IPS-18a (cell line): ENCODE measurements at regions not wholly inside any gene's neighbourhood (a gene's known extent, or its start where the extent isn't known, plus 50 kb on each side); places are given as distances from the start of the nearest gene placed in this dataset.

ENCODE experiments used
- H3K27ac ChIP-seq: one replicate; pipeline ENCODE4 v1.5.1; 2013; ENCODE audit warnings: low read length
- H3K27me3 ChIP-seq: one replicate; pipeline ENCODE4 v1.6.1; 2013; ENCODE audit warnings: mild to moderate bottlenecking, low read length; ENCODE audit not compliant: control insufficient read depth, insufficient read depth
- H3K36me3 ChIP-seq: one replicate; pipeline ENCODE4 v1.6.1; 2013; ENCODE audit warnings: low read depth, low read length; ENCODE audit not compliant: control insufficient read depth
- H3K4me1 ChIP-seq: one replicate; pipeline ENCODE4 v1.6.1; 2013; ENCODE audit warnings: low read depth, low read length; ENCODE audit not compliant: control insufficient read depth
- H3K4me3 ChIP-seq: one replicate; pipeline ENCODE4 v1.5.1; 2013; ENCODE audit warnings: low read length
- H3K9ac ChIP-seq: one replicate; pipeline ENCODE4 v1.6.1; 2013; ENCODE audit warnings: mild to moderate bottlenecking, low read length, moderate library complexity
- H3K9me3 ChIP-seq: one replicate; pipeline ENCODE4 v1.6.1; 2013; ENCODE audit warnings: low read depth, low read length; ENCODE audit not compliant: control insufficient read depth

DNA sequence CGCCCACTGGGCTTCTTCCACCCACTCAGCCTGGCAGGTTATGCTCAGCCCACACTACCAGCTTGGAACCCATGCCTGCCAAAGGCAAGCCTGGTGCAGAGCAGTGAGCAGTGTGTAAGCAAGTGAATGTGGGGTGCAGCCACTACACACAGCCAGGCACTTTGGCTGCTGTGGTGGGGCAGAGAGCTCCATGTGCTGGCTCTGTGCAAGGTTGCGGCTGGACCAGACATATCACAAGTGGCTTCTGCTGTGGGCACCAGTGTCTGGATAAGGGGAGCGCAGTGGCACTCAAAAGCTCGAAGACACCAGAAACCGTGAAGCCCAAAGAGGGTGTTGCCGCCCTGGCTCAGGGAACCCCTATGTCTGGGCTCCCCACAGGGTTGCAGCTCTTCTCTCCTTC is 563.7 kb downstream of the SI start:
- no peaks in the 10 kb centered on the region for H3K9me3 ChIP-seq
- H3K4me1 ChIP-seq, result no peaks in the 10 kb centered on the region
- no peaks in the 10 kb centered on the region for H3K27me3 ChIP-seq

DNA sequence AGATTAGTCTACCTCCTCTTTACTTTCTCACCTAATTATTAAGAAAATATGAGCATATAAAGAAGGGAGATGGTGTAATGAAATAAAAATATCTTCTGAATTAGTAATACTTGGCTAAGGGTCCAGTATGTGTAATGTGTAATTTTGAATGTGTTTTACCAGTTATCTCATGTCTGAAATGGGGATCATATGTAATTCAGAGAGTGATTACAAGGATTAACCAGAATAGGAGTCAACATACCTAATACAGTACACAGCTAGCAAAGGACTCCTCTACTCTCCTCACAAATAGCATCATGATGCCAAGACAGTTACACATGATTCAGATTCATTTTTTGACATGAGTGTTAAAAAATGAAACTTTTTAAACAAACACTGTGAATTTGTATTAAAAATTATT is 570.4 kb downstream of the SI start:
- Histone ChIP-seq H3K9me3 (no peaks in the 10 kb centered on the region), H3K4me3 (no peak overlapping the region), H3K36me3 (no peaks in the 10 kb centered on the region), H3K27ac (no peak overlapping the region), H3K27me3 (no peaks in the 10 kb centered on the region), H3K9ac (no peak overlapping the region), H3K4me1 (no peaks in the 10 kb centered on the region)

More for the DNA sequence above, 563.7 kb downstream of the SI start:
- Histone ChIP-seq H3K9ac (no peak overlapping the region), H3K27ac (no peak overlapping the region), H3K4me3 (no peak overlapping the region), H3K36me3 (no peaks in the 10 kb centered on the region)

DNA sequence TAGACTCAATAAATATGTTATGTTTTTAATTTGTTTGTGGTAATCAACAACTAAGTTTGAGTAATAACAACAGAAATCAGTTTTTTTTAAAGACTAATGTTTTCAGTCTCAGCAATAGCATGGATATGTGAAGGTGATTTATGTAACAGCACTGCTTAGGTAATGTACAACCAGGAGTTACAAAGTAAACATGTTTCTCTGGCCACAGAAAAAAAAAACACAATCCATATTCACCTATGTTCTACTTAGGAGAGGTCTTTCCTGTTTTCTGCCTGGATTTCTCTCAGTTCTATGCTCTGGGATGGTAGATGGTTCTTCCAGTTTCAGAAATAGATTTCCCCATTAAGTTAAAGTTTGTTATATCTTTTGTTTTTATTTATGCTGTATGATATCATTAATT is 579.4 kb downstream of the SI start:
- Histone ChIP-seq H3K4me1 (no peaks in the 10 kb centered on the region), H3K27ac (no peak overlapping the region), H3K36me3 (no peaks in the 10 kb centered on the region), H3K4me3 (no peak overlapping the region), H3K27me3 (no peaks in the 10 kb centered on the region), H3K9ac (no peak overlapping the region), H3K9me3 (no peaks in the 10 kb centered on the region)

DNA sequence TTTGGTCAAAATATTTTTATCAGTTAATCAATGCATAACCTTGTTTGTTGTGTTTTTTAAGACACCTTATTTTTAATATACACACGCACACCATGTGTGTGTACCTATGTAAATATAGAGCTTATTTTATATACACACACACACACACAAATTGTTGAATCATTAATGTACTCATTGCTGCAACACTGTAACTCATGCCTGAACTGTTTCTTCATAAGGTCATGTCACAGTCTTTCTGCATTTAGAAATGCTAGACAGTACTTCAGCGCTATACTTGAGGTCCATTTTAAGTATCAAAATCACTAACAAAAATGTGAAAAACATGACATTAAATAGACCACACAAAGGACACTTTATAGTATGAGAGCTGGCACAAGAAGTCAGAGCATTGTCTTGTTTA is 589.4 kb downstream of the SI start:
- Histone ChIP-seq H3K27ac (no peak overlapping the region), H3K4me3 (no peak overlapping the region), H3K9me3 (no peaks in the 10 kb centered on the region), H3K36me3 (no peaks in the 10 kb centered on the region), H3K4me1 (no peaks in the 10 kb centered on the region), H3K27me3 (no peaks in the 10 kb centered on the region), H3K9ac (no peak overlapping the region)

DNA sequence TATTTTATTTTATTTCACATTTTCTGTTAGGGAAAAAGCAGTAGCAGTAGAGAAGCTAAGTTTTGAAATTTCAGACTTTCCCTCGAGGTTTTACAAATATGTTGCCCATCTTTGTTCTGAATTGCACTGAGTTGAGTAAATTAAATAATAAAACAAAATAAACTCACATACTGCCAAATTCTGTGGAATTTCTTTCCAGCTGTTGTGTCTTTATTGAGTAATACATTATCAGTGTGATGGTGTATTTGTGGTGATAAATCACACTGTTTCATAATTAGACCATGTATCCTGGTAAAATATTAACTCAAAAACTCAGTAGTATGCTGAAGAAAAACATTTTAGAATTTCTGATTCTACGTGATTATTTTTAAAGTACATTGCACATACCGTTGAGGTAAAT is 592.1 kb downstream of the SI start:
- Histone ChIP-seq H3K27ac (no peak overlapping the region), H3K9ac (no peak overlapping the region), H3K36me3 (no peaks in the 10 kb centered on the region), H3K27me3 (no peaks in the 10 kb centered on the region), H3K4me3 (no peak overlapping the region), H3K9me3 (no peaks in the 10 kb centered on the region), H3K4me1 (no peaks in the 10 kb centered on the region)

DNA sequence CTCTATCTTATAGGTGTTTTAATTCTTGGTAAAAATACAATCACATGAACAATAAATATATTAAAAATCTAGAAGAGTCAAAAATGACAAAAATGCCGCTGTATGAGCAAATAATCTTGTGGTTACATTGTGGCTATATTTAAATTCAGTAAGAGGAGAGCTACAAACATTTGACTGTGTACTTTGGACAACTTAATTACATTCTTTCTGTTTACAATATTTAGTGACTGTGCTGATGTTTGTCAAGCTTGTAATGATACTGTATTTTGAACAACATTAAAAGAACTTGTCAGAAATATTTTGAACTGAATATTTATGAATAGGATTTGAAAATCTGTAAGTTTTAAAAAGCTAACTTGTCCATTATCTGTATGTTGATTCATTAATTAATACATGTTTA is 598.3 kb downstream of the SI start:
- H3K36me3 ChIP-seq, result no peaks in the 10 kb centered on the region

DNA sequence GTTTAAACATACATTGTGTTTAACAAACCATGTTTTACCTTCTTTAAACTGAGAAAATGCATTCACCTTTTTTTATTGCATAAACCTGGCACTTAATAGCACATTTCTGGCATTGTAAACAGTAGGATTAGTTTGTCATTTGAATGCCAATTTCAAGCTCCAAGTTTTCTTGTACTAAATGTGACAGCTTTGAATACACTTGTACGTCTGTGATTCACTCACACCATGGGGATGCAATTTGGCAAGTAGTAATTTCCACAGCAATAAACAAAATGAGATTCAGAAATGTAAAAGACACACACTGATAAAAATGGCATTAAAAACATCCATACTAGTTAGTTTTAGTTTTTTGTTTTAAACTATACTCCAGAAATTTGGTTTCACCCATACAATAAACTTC is 598.9 kb downstream of the SI start:
- H3K9me3 ChIP-seq, result no peaks in the 10 kb centered on the region
- no peak overlapping the region for H3K4me3 ChIP-seq
- no peak overlapping the region for H3K27ac ChIP-seq
- no peaks in the 10 kb centered on the region for H3K36me3 ChIP-seq
- H3K4me1 ChIP-seq, result no peaks in the 10 kb centered on the region
- H3K27me3 ChIP-seq, result no peaks in the 10 kb centered on the region
- H3K9ac ChIP-seq, result no peak overlapping the region

More for the DNA sequence above, 598.3 kb downstream of the SI start:
- H3K27ac ChIP-seq, result no peak overlapping the region
- no peaks in the 10 kb centered on the region for H3K27me3 ChIP-seq
- no peak overlapping the region for H3K4me3 ChIP-seq
- H3K4me1 ChIP-seq, result no peaks in the 10 kb centered on the region
- no peak overlapping the region for H3K9ac ChIP-seq
- H3K9me3 ChIP-seq, result no peaks in the 10 kb centered on the region

DNA sequence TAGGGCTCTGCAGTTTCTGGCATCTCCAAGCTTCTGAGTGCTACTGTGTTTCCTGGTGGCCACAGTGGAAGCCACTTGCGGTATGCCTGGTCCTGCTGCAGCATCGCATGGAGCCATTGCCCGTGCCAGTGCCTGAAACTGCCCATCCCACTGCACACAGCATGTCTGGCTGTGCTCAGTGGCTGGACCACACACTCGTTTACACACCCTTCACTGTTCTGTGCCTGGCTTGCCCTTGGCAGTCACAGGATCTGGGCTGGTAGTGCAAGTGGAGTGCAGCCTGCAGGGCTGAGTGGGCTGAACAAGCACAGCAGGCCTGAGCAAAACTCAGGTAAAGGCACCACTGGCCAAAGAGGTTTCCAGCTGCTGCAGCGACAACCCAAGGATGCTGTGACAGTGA is 600.0 kb downstream of the SI start:
- no peaks in the 10 kb centered on the region for H3K27me3 ChIP-seq
- no peak overlapping the region for H3K9ac ChIP-seq
- no peaks in the 10 kb centered on the region for H3K36me3 ChIP-seq
- no peaks in the 10 kb centered on the region for H3K9me3 ChIP-seq
- H3K4me3 ChIP-seq, result no peak overlapping the region
- H3K4me1 ChIP-seq, result no peaks in the 10 kb centered on the region
- no peak overlapping the region for H3K27ac ChIP-seq

DNA sequence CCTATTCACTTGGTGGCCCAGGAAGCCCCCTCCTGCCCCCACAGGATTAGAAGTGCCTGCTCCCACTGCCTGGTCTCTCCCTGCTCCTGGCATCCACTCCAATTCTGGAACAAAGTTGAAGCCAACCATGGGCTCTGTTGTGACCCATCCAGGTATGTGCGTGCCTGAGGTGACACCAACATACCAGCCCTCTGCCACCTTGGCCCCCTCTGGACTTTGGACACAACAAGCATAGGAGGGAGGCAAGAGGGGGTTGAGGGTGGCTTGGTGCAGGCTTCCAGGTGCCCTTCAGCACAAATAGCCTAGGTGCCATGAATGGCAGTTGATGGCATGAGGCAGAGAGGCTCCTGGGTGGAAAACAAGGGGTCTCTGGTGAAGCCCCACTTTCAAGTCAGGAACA is 600.9 kb downstream of the SI start:
- no peak overlapping the region for H3K27ac ChIP-seq
- no peaks in the 10 kb centered on the region for H3K27me3 ChIP-seq
- H3K36me3 ChIP-seq, result no peaks in the 10 kb centered on the region
- no peaks in the 10 kb centered on the region for H3K4me1 ChIP-seq
- H3K4me3 ChIP-seq, result no peak overlapping the region
- no peak overlapping the region for H3K9ac ChIP-seq
- H3K9me3 ChIP-seq, result no peaks in the 10 kb centered on the region

DNA sequence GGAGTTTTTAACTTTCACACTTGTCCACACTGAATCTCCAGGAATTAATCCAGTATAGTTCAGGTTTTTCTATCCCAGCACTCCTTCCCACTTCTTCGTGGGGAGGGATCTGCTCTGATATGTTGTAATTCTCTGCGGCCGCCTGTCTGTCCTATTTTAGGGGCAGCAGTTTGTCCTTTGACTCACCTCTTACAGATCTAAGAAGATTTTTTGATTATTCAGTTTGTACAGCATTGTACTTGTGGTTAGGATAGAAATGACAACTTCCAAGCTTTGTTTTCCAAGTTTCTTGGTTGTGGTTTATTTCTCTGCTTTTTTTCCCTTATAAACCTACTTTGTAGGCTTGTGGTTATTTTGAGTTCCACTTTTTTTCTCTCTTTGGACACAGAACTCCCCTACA is 601.7 kb downstream of the SI start:
- Histone ChIP-seq H3K4me3 (no peak overlapping the region), H3K27me3 (no peaks in the 10 kb centered on the region), H3K9me3 (no peaks in the 10 kb centered on the region), H3K9ac (no peak overlapping the region), H3K4me1 (no peaks in the 10 kb centered on the region), H3K36me3 (no peaks in the 10 kb centered on the region), H3K27ac (no peak overlapping the region)

DNA sequence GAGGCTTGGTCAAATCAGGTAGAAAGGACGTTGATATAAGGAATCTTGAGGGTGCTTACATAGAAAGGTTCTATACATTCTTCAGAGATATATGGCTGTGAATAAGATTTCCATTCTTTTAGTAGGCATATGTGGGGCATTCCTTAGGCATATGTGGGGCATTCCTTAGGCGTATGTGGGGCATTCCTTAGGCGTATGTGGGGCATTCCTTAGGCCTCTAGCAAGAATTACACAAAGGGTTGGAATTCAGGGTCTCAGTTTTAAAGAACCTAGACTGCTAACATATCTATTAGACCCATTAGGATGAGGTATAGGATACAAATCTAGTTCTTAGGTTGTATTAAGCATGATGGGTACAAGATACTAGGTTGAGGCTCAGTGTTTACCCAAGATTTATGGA is 607.8 kb downstream of the SI start:
- no peaks in the 10 kb centered on the region for H3K4me1 ChIP-seq
- no peak overlapping the region for H3K4me3 ChIP-seq
- peaks cover 8% of the 10 kb centered on the region for H3K9me3 ChIP-seq
- no peaks in the 10 kb centered on the region for H3K27me3 ChIP-seq
- no peak overlapping the region for H3K9ac ChIP-seq
- no peak overlapping the region for H3K27ac ChIP-seq
- no peaks in the 10 kb centered on the region for H3K36me3 ChIP-seq

DNA sequence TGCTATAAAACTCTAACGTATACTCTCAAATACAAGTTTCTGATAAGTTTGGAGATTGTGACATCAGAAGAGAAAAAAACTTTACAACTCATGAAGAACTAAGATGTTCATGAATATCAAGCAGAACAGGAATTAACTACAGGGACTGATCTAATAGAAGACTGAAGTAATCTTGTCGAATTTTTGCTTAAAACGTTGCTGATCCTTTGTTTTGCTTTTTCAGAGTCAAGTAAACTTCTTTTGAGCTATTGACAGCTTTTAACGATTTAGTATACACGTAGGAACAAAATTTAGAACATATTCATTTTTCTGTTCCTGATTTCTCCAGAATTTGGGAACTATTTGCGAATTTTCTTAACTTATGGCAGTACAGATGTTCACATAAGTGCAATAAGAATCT is 610.2 kb downstream of the SI start:
- no peaks in the 10 kb centered on the region for H3K36me3 ChIP-seq
- H3K27me3 ChIP-seq, result no peaks in the 10 kb centered on the region
- no peaks in the 10 kb centered on the region for H3K4me1 ChIP-seq
- H3K27ac ChIP-seq, result no peak overlapping the region
- H3K9me3 ChIP-seq, result peaks cover 8% of the 10 kb centered on the region
- no peak overlapping the region for H3K9ac ChIP-seq
- H3K4me3 ChIP-seq, result no peak overlapping the region

DNA sequence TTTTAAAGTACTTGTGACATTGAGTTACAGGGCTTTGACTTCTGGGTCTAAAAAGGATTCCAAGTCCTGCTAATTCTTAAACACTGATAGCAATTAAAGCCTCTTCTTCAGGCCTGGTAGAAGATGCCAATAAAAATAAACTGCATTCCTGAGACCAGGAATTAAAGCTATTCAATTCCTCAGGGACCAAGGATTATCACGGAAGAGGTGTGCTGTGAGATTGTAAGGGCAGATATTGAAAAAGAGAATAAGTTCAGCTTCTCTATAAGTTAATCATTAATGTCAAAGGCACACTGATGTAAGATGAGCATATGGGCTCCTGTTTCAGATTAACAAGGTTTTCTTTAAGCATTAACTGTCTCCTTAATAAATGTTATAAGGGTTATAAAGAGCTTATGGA is 611.3 kb downstream of the SI start:
- H3K4me1 ChIP-seq, result no peaks in the 10 kb centered on the region
- H3K9ac ChIP-seq, result no peak overlapping the region
- no peak overlapping the region for H3K4me3 ChIP-seq
- no peaks in the 10 kb centered on the region for H3K27me3 ChIP-seq
- peaks cover 8% of the 10 kb centered on the region for H3K9me3 ChIP-seq
- H3K36me3 ChIP-seq, result no peaks in the 10 kb centered on the region
- H3K27ac ChIP-seq, result no peak overlapping the region
